GM12872 (cell line): ENCODE measurements at regions not wholly inside any gene's neighbourhood (a gene's known extent, or its start where the extent isn't known, plus 50 kb on each side); places are given as distances from the start of the nearest gene placed in this dataset.

Source experiments
- CTCF ChIP-seq: IDR thresholded peaks from 3 replicates; pipeline ENCODE4 v1.5.1; 2011; ENCODE audit warnings: low read depth, mild to moderate bottlenecking, low read length, moderate library complexity; ENCODE audit not compliant: insufficient read depth

- TF ChIP-seq CTCF, result no peak
Observed at GRCh38 chr12:128008341-128008740, 258.6 kb upstream of the TMEM132C start.

- TF ChIP-seq CTCF, result no peak
Observed at GRCh38 chr12:128009108-128009507, 257.9 kb upstream of the TMEM132C start.

GRCh38 chr12:128012110-128012509 is 254.9 kb upstream of the TMEM132C start:
- TF ChIP-seq CTCF, result no peak

- TF ChIP-seq CTCF, result no peak
Observed at GRCh38 chr12:128015276-128015675, 251.7 kb upstream of the TMEM132C start.

GRCh38 chr12:128018067-128018466 is 248.9 kb upstream of the TMEM132C start:
- no peak for TF ChIP-seq CTCF

GRCh38 chr12:128019996-128020544 is 246.9 kb upstream of the TMEM132C start:
- TF ChIP-seq CTCF, result no peak

- no peak for TF ChIP-seq CTCF
Observed at GRCh38 chr12:128021561-128021960, 245.4 kb upstream of the TMEM132C start.

GRCh38 chr12:128025589-128026245 is 241.3 kb upstream of the TMEM132C start:
- no peak for TF ChIP-seq CTCF
